ENCODE measurements at regions not wholly inside any gene's neighbourhood (a gene's known extent, or its start where the extent isn't known, plus 50 kb on each side); places are given as distances from the start of the nearest gene placed in this dataset.

DNA sequence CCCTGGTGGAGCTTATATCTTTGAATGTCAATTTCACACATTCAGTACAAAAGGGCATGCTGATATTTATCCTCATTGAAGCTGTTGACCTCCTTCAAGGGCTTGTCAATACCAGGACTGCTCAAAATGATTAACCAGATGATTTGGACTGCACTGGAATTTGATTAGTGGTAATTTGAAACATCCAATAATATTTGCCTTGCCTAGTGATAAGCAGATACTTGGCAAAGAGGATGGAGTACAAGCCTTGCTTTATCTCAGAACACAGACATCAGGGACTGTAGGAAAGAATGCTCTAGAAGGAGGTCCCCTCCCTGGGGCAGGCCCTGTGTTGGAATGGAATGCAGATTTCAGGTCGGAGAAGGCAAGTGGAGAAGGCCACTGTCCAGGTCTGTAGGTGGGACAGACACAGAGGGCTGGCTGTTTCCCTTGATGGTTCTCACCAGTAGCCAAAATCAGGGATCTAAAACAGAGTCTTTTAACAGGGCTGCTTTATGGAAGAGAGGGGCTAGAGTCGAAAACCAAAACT is 64.8 kb upstream of the ZNF648 start:
- TF ChIP-seq, protein P1, sequence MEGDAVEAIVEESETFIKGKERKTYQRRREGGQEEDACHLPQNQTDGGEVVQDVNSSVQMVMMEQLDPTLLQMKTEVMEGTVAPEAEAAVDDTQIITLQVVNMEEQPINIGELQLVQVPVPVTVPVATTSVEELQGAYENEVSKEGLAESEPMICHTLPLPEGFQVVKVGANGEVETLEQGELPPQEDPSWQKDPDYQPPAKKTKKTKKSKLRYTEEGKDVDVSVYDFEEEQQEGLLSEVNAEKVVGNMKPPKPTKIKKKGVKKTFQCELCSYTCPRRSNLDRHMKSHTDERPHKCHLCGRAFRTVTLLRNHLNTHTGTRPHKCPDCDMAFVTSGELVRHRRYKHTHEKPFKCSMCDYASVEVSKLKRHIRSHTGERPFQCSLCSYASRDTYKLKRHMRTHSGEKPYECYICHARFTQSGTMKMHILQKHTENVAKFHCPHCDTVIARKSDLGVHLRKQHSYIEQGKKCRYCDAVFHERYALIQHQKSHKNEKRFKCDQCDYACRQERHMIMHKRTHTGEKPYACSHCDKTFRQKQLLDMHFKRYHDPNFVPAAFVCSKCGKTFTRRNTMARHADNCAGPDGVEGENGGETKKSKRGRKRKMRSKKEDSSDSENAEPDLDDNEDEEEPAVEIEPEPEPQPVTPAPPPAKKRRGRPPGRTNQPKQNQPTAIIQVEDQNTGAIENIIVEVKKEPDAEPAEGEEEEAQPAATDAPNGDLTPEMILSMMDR (IDR thresholded peaks at IDR 0.05) = no peak
- no peak for TF ChIP-seq POLR2AphosphoS5 (IDR thresholded peaks at IDR 0.05)
- no peak for TF ChIP-seq POLR2A (IDR thresholded peaks at IDR 0.05)
